ENCODE measurements at regions not wholly inside any gene's neighbourhood (a gene's known extent, or its start where the extent isn't known, plus 50 kb on each side); places are given as distances from the start of the nearest gene placed in this dataset.
"Not testable (repeated sequence)": the region's sequence is repeated elsewhere in the genome, so short reads cannot be mapped to it uniquely, and the experiment has no call there.

DNA sequence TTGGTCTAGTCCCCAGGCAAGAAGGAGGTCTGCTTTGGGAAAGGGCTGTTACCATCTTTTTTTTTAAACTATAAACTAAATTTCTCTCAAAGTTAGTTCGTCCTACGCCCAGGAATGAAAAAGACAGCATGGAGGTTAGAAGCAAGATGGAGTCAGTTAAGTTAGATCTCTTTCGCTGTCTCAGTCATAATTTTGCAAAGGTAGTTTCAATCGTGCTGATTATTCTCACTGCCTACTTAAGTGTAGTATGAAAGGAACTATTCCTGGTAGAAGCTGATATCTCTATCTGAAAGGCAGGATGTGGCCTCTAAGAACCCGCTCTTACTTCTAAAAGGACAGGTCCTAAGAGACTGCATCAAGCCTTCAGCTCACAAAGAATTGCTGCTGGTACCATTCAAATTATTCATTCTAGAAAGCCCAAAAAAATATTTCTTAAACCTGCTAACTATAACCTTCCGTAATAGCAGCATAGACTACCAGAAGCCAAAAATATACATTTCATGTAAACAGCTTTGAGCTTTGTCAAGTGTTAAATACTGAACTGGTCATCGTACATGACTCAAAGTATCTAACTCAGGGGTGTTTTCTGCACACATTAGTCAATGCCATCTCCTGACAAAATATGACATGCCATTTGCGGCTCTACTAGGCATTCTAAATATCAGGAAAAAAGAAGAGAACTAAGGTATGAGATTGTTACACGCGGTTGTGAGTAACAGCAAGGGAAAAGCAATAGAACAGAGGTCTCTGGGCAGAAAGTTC, 96.0 kb upstream of the CCDC80 start:
- no peak for DNase-seq

DNA sequence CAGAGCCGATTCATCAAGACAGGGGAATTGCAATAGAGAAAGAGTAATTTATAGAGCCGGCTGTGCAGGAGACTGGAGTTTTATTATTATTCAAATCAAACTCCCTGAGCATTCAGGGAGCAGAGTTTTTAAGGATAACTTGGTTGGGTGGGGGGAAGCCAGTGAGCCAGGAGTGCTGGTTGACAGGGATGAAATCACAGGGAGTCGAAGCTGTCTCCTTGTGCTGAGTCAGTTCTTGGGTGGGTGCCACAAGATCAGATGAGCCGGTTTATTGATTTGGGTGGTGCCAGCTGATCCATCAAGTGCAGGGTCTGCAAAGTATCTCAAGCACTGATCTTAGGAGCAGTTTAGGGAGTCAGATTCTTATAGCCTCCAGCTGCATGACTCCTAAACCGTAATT, 95.4 kb upstream of the CCDC80 start:
- DNase-seq: no peak

DNA sequence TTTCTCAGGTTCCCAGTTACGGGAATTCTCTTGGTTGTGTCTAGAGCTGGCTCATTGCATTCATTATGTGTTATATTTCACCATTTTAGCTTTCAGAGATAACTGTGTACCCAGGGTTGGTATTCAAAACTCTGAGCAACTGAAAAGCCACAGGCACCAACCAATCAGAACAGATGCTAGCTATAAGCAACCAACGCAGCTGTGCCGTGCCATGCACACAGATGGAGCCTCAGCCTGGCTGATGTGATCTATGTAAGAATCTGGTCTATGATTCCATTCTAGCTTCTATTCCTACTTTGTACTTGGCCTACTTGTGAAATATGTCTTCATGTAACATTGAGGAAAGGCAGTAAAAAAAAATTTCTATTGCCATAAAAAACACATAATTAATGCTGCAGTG, 95.0 kb upstream of the CCDC80 start:
- no peak for DNase-seq

DNA sequence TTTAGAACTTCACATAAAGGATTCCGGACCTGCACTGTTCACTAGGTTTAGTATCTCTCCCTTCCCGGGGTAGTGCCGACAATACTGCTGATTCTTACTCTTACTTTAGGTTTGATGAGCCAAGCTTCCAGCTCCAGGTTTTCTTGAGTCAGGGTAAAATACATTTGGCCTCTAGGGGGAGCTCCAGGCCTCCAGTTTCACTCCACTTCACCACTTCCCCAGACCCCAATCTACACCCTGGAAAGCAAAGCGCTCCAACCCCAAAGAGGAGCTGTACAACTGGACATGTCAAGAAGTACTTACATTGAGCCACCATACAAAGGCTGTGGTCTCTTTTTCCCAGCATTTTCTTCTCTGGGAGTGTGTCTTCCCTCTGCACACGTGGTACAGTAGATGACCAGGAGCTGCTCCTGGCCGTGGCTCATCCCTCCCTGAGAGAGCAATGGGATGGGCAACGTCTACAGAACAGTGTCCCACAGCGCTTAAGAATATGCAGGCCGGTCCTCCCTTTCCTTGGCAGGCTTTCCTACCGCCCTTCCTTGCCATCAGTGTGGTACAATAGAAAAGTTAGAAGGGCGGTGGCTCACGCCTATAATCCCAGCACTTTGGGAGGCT, 93.9 kb upstream of the CCDC80 start:
- DNase-seq: peak; percentile 13

DNA sequence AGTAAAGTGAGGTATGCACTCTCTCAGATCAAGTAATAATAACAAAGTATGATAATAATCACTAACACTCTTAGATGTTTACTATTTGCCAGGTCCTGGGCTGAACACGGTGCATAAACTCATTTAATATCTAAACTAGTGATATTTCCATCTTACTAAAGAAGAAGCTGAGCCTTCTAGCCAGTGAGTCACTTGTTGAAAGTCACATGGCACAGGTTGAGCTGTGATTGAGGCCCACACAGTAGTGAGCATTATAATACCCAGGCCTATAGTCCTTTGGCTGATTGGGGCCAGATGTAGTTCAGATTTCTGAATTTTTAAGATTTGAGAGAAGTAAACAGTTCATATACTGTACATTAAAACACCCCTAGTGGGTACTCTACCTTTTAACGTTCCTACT, 93.2 kb upstream of the CCDC80 start:
- DNase-seq: no peak

DNA sequence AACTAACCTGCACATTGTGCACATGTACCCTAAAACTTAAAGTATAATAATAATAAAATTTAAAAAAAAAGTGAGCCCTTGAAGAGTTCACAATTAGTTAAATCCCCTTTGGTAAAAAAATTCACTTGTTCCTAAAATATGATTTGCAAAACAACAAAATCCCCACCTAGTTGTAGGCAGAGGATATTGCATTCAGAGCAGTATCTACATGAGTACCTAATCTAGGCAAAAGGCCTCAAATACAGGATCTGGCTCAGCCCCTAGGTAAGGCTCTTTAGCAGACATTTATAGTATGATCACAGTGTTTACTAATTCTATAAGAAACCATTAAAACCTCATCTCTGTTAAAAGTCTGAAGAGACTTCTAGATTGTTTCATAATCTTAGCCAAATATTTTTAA, 89.3 kb upstream of the CCDC80 start:
- no peak for DNase-seq

DNA sequence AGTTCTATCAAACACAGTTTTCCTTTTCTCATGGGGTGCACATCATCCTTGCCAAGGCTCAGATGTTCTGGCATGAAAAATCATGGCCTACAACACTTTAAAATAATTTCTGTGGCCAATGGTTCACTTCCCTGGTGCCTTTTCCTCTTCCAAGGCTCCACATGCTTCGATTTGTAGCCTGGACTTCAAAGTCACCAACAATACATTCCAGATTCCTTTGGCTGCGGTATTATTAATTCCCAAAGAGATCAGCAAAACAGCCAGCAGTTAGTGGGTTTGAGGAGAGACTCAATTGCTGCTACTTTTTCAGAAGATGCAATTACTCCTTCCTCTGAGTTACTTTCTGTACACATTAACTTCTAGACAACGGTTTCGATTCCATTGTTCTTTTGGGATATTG, 80.3 kb upstream of the CCDC80 start:
- no peak for DNase-seq

DNA sequence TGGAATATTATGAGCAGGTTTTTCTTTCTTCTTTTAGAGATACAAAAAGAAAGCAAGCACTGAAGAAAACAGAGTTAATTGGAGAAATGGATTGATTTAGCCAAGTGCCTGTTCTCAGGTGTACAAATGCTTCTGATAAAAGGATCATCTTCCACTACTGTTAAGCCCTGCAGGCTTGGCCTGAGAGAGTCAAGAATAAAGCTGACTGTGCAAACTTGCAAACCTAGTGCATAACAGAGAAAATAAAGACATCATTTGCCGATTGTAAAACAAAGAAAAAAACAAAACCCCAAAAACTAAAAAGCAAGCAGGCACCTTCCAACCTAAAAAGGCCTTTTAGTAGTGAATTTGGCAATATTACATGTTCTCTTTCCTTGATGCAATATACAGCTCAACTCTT, 78.0 kb upstream of the CCDC80 start:
- no peak for DNase-seq

DNA sequence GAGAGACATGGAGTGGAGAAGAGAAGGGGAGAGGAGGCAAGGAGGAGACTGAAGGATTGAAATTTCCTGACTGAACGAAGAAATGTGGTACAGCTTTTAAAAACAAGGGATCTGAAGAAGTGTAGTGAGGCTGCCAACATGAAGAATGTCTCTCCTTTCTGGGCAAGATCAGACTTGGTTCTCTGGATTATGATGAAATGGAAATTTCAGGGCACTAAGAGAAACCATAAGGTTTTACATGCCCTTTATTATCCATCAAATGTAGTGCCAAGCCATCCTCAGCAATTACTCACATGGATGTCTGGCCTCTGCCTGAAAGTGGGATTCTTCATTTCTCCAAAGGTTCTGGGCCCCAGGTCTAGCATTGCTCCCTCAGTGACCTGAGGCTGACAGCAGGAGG, 77.6 kb upstream of the CCDC80 start:
- DNase-seq: no peak

DNA sequence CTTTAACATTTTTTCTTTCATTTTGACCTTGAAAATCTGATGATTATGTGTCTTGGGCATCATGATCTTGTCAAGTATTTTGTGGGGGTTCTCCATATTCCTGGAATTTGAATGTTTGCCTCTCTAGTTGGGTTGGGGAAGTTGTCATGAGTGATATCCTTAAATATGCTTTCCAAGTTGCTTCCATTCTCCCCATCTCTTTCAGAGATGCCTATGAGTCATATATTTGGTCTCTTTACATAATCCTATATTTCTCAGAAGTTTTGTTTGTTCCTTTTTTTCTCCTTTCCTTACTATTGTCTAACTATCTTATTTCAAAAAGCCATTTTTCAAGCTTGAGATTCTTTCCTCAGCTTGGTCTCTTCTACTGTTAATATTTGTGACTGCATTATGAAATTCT, 69.0 kb upstream of the CCDC80 start:
- no peak for DNase-seq

DNA sequence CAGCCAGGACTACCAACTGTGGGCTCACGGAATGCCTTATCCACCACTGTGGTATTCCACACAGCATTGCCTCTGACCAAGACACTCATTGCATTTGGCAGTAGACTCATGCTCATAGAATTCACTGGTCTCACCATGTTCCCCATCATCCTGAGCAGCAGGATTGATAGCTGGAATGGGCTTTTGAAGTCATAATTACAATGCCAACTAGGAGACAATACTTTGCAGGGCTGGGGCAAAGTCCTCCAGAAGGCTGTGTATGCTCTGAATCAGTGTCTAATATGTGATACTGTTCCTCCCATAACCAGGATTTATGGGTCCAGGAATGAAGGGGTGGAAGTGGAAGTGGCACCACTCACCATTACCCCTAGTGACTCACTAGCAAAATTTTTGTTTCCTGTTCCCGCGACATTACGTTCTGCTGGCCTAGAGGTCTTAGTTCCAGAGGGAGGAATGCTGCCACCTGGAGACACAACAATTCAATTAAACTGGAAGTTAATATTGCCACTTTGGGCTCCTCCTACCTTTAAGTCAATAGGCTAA, 58.6 kb upstream of the CCDC80 start:
- no peak for DNase-seq

DNA sequence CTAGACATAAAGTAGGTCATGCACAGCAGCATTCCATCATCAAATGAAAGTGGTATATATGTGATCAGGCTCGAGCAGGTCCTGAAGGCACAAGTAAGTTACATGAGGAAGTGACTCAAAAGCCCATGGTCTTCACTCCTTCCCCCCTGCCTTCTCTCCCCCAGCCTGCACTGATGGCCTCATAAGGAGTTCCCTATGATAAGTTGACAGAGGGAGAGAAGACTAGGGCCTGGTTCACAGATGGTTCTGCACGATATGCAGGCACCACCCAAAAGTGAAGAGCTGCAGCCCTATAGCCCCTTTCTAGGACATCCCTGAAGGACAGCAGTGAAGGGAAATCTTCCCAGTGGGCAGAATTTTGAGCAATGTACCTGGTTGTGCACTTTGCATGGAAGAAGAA, 57.5 kb upstream of the CCDC80 start:
- not testable (repeated sequence) for DNase-seq

DNA sequence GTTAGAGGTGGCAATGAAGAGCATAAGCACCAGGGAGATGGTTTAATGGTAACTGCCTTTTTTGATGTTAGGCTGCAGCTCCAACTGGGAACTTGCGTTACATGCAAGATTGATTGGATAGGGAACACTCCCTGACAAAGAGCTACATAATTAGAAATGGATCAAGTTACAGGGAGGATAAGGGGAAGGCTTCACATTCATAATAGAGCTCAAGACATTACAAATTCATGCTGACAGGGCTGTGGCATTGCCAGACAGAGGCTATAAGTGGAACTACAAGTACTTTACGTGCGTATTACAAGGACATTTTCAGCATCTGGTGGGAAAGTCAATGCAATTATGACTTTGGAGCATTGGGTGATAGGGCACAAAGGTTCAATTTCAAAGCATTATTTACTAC, 55.3 kb upstream of the CCDC80 start:
- peak; percentile 10 for DNase-seq

DNA sequence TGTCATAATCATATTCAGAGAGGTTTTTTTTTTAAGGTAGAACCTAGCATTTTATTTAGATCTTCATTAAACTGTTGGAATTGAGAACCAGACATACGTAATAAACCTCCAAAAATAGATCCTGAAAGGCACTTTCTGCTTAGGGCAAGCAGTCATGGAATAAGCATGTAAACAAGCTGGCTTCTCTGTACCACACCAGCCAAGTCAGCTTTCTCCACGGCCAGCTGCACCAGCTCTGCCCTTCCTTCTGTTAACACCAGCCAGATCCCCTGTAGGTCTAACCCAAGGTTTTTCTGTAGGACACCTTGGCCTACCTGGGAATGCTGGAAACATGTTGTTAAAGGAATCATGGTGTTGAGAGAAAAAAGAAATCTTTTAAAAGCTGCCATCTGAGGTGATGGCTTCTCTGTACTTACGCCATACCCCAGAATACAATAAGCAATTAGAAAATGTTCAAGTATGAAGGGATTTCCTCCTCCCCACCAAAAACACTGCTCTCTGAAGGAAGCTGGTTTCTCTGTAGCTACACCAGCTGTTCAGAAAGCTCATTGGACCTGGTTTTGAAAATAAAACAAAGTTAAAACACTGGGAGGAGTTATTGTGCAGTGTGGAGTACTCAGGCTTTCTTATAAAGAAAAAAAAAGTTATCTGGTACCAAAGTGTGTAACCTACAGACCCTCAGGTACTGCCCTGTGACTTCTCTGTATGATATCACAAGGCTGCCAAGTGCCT, 54.6 kb upstream of the CCDC80 start:
- not testable (repeated sequence) for DNase-seq

DNA sequence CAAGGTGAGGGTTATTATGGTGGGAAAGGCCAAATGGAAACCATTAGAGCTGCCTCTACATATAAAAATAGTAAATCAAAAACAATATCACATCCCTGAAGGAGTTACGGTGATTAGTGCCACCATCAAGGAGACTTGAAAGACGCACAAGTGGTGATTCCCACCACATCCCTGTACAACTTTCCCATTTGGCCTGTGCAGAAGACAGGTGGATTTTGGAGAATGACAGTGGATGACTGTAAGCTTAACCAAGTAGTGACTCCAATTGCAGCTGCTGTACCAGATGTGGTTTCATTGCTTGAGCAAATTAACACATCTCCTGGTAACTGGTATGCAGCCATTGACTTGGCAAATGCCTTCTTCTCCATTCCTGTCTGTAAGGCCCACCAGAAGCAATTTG, 54.0 kb upstream of the CCDC80 start:
- not testable (repeated sequence) for DNase-seq

DNA sequence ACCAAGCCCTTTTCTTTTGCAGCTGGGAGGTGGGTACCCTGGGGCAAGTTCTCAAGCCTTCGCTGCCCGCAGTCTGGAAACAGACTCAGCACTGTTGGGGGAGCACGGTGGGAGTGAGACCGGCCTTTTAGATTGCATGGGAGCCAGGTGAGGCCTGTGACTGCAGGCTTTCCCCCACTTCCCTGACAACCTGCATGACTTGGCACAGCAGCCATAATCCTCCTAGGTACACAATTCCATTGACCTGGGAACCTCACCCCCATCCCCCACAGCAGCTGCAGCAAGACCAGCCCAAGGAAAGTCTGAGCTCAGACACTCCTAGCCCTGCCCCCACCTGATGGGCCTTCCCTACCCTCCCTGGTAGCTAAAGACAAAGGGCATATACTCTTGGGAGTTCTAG, 52.2 kb upstream of the CCDC80 start:
- DNase-seq: no peak
